Dendritic cell treated with granulocyte-macrophage colony-stimulating factor and Interleukin-4, amounts not matched to agents 40 ng/mL and 50 ng/mL, for 4 days (primary cell): ENCODE measurements at regions not wholly inside any gene's neighbourhood (a gene's known extent, or its start where the extent isn't known, plus 50 kb on each side); places are given as distances from the start of the nearest gene placed in this dataset.
"Not testable (repeated sequence)": the region's sequence is repeated elsewhere in the genome, so short reads cannot be mapped to it uniquely, and the experiment has no call there.

Source experiments
- H3K27ac Mint-ChIP-seq: one replicate; pipeline ENCODE4 v1.8.0; 2022; ENCODE audit warnings: mild to moderate bottlenecking, mixed read lengths
- H3K27me3 Mint-ChIP-seq: one replicate; pipeline ENCODE4 v1.8.0; 2022; ENCODE audit warnings: mild to moderate bottlenecking, mixed read lengths
- H3K36me3 Mint-ChIP-seq: one replicate; pipeline ENCODE4 v1.8.0; 2022; ENCODE audit warnings: low read depth, mixed read lengths
- H3K4me1 Mint-ChIP-seq: one replicate; pipeline ENCODE4 v1.8.0; 2022; ENCODE audit warnings: low read depth, mixed read lengths
- H3K4me3 Mint-ChIP-seq: one replicate; pipeline ENCODE4 v1.8.0; 2022; ENCODE audit warnings: mild to moderate bottlenecking, moderate library complexity, mixed read lengths
- H3K9me3 Mint-ChIP-seq: one replicate; pipeline ENCODE4 v1.8.0; 2022; ENCODE audit warnings: mixed read lengths
- intact Hi-C: fragments of 100-400 bp; cut with micrococcal nuclease; formaldehyde crosslinking; loops from one replicate; pipeline ENCODE4 v1.15.0; 2022

GRCh38 chr10:33657913-33658312 is 323.4 kb upstream of the NRP1 start:
- peaks cover 8% of the 10 kb centered on the region for H3K36me3 Mint-ChIP-seq
- intact Hi-C loops = no loop called here
- peak overlapping the region; percentile 40 for H3K27ac Mint-ChIP-seq
- H3K27me3 Mint-ChIP-seq = no peaks in the 10 kb centered on the region
- H3K4me3 Mint-ChIP-seq = no peak overlapping the region
- H3K9me3 Mint-ChIP-seq = peaks cover 8% of the 10 kb centered on the region
- peaks cover 63% of the 10 kb centered on the region for H3K4me1 Mint-ChIP-seq

GRCh38 chr10:33657154-33657908 is 322.9 kb upstream of the NRP1 start:
- Mint-ChIP-seq H3K27ac (peak overlapping the region; percentile 40), H3K4me3 (no peak overlapping the region), H3K9me3 (peaks cover 14% of the 10 kb centered on the region), H3K4me1 (peaks cover 57% of the 10 kb centered on the region), H3K27me3 (no peaks in the 10 kb centered on the region), H3K36me3 (peaks cover 8% of the 10 kb centered on the region)
- intact Hi-C loops = no loop called here

- intact Hi-C loops = no loop called here
- H3K4me3 Mint-ChIP-seq = no peak overlapping the region
- peaks cover 8% of the 10 kb centered on the region for H3K36me3 Mint-ChIP-seq
- peaks cover 57% of the 10 kb centered on the region for H3K4me1 Mint-ChIP-seq
- H3K27me3 Mint-ChIP-seq = no peaks in the 10 kb centered on the region
- peak overlapping the region; percentile 41 for H3K27ac Mint-ChIP-seq
- H3K9me3 Mint-ChIP-seq = peaks cover 26% of the 10 kb centered on the region
Observed at GRCh38 chr10:33655921-33656320, 321.5 kb upstream of the NRP1 start.

GRCh38 chr10:33655165-33655815 is 320.8 kb upstream of the NRP1 start:
- Mint-ChIP-seq H3K4me1 (peaks cover 54% of the 10 kb centered on the region), H3K9me3 (peaks cover 27% of the 10 kb centered on the region), H3K27me3 (no peaks in the 10 kb centered on the region), H3K27ac (peak overlapping the region; percentile 41), H3K36me3 (peaks cover 8% of the 10 kb centered on the region), H3K4me3 (no peak overlapping the region)
- intact Hi-C loops = no loop called here

- Mint-ChIP-seq H3K36me3 (peaks cover 21% of the 10 kb centered on the region), H3K27ac (peak overlapping the region; percentile 67), H3K27me3 (no peaks in the 10 kb centered on the region), H3K9me3 (peaks cover 43% of the 10 kb centered on the region), H3K4me3 (no peak overlapping the region), H3K4me1 (peaks cover 64% of the 10 kb centered on the region)
- intact Hi-C loops = no loop called here
Observed at GRCh38 chr10:33653584-33654367, 319.3 kb upstream of the NRP1 start.

GRCh38 chr10:33652870-33653269 is 318.4 kb upstream of the NRP1 start:
- Mint-ChIP-seq H3K27me3 (no peaks in the 10 kb centered on the region), H3K4me1 (peaks cover 67% of the 10 kb centered on the region), H3K4me3 (no peak overlapping the region), H3K27ac (peak overlapping the region; percentile 67), H3K9me3 (peaks cover 52% of the 10 kb centered on the region), H3K36me3 (peaks cover 23% of the 10 kb centered on the region)
- intact Hi-C loops = no loop called here

- intact Hi-C loops, H3K4me3 Mint-ChIP-seq, H3K27me3 Mint-ChIP-seq: not testable (repeated sequence)
- peaks cover 54% of the 10 kb centered on the region for H3K9me3 Mint-ChIP-seq
- H3K36me3 Mint-ChIP-seq = peaks cover 23% of the 10 kb centered on the region
- H3K4me1 Mint-ChIP-seq = peaks cover 64% of the 10 kb centered on the region
- peak overlapping the region; percentile 81 for H3K27ac Mint-ChIP-seq
Observed at GRCh38 chr10:33650131-33650530, 315.7 kb upstream of the NRP1 start.

GRCh38 chr10:33643042-33643441 is 308.6 kb upstream of the NRP1 start:
- Mint-ChIP-seq H3K4me1 (peaks cover 26% of the 10 kb centered on the region), H3K4me3 (no peak overlapping the region), H3K27ac (no peak overlapping the region), H3K27me3 (peaks cover 3% of the 10 kb centered on the region), H3K36me3 (no peaks in the 10 kb centered on the region), H3K9me3 (peaks cover 30% of the 10 kb centered on the region)
- intact Hi-C loops = no loop called here

- peaks cover 22% of the 10 kb centered on the region for H3K9me3 Mint-ChIP-seq
- H3K4me3 Mint-ChIP-seq = no peak overlapping the region
- H3K4me1 Mint-ChIP-seq = peaks cover 10% of the 10 kb centered on the region
- H3K36me3 Mint-ChIP-seq = no peaks in the 10 kb centered on the region
- H3K27me3 Mint-ChIP-seq = peaks cover 8% of the 10 kb centered on the region
- intact Hi-C loops = no loop called here
- no peak overlapping the region for H3K27ac Mint-ChIP-seq
Observed at GRCh38 chr10:33638891-33639290, 304.4 kb upstream of the NRP1 start.

- H3K27me3 Mint-ChIP-seq = peaks cover 8% of the 10 kb centered on the region
- H3K4me3 Mint-ChIP-seq = no peak overlapping the region
- H3K9me3 Mint-ChIP-seq = peaks cover 17% of the 10 kb centered on the region
- H3K36me3 Mint-ChIP-seq = no peaks in the 10 kb centered on the region
- intact Hi-C loops = no loop called here
- peaks cover 5% of the 10 kb centered on the region for H3K4me1 Mint-ChIP-seq
- no peak overlapping the region for H3K27ac Mint-ChIP-seq
Observed at GRCh38 chr10:33638374-33638773, 303.9 kb upstream of the NRP1 start.

- Mint-ChIP-seq H3K36me3 (no peaks in the 10 kb centered on the region), H3K27me3 (peaks cover 11% of the 10 kb centered on the region), H3K4me3 (no peak overlapping the region), H3K9me3 (peaks cover 20% of the 10 kb centered on the region), H3K27ac (no peak overlapping the region), H3K4me1 (peaks cover 13% of the 10 kb centered on the region)
- intact Hi-C loops = no loop called here
Observed at GRCh38 chr10:33635967-33636515, 301.6 kb upstream of the NRP1 start.

- Mint-ChIP-seq H3K27ac (peak overlapping the region; percentile 33), H3K9me3 (peaks cover 10% of the 10 kb centered on the region)
- intact Hi-C loops = no loop called here
Observed at GRCh38 chr10:33632432-33632831, 298.0 kb upstream of the NRP1 start.

GRCh38 chr10:33631991-33632390 is 297.5 kb upstream of the NRP1 start:
- Mint-ChIP-seq H3K27ac (peak overlapping the region; percentile 33), H3K36me3 (no peaks in the 10 kb centered on the region)
- intact Hi-C loops = no loop called here

More at GRCh38 chr10:33632432-33632831, 298.0 kb upstream of the NRP1 start:
- Mint-ChIP-seq H3K36me3 (no peaks in the 10 kb centered on the region), H3K27me3 (peaks cover 23% of the 10 kb centered on the region), H3K4me1 (peaks cover 18% of the 10 kb centered on the region), H3K4me3 (no peak overlapping the region)

GRCh38 chr10:33630761-33631160 is 296.3 kb upstream of the NRP1 start:
- Mint-ChIP-seq H3K4me1 (peaks cover 28% of the 10 kb centered on the region), H3K36me3 (no peaks in the 10 kb centered on the region), H3K9me3 (peaks cover 10% of the 10 kb centered on the region), H3K27ac (peak overlapping the region; percentile 27), H3K27me3 (peaks cover 18% of the 10 kb centered on the region), H3K4me3 (no peak overlapping the region)
- intact Hi-C loops = no loop called here

More at GRCh38 chr10:33631991-33632390, 297.5 kb upstream of the NRP1 start:
- H3K27me3 Mint-ChIP-seq = peaks cover 19% of the 10 kb centered on the region
- H3K9me3 Mint-ChIP-seq = peaks cover 10% of the 10 kb centered on the region
- H3K4me1 Mint-ChIP-seq = peaks cover 18% of the 10 kb centered on the region
- no peak overlapping the region for H3K4me3 Mint-ChIP-seq
